IMR-90 (cell line): ENCODE measurements at regions not wholly inside any gene's neighbourhood (a gene's known extent, or its start where the extent isn't known, plus 50 kb on each side); places are given as distances from the start of the nearest gene placed in this dataset.

Experiments
- ATAC-seq: fragments of 200-7000 bp; cut with Tn5 transposase; 2 replicates; pipeline ENCODE4 v1.9.1; 2020; ENCODE audit warnings: low read depth, mild to moderate bottlenecking, moderate library complexity
- BruUV-seq: library from RNA; stranded (reverse); fragments of 400-500 nt; replicated peaks from 2 replicates; lab custom pipeline; 2021; lab: Mats Ljungman, UMichigan
- CTCF ChIA-PET: fragments of 300-600 bp; formaldehyde crosslinking; extraction: SDS; loops from one replicate; lab custom pipeline; 2021; ENCODE audit warnings: antibody characterized with exemption; lab: Yijun Ruan, JAX
- POLR2A ChIA-PET: fragments of 300-600 bp; sonication (Branson Sonifier 250); formaldehyde crosslinking; loops from one replicate; lab custom pipeline; 2022; ENCODE audit warnings: antibody characterized with exemption; ENCODE audit not compliant: unreplicated experiment; lab: Charles Lee
- DNase-seq: peaks from one replicate; pipeline ENCODE4 v3.0.0; 2013
- H2AFZ ChIP-seq: replicated peaks from 2 replicates; pipeline ENCODE3; 2013; ENCODE audit warnings: low read length, mild to moderate bottlenecking; ENCODE audit not compliant: poor library complexity
- H2AK5ac ChIP-seq: 2 replicates; pipeline ENCODE4 v1.6.1; 2013; ENCODE audit warnings: low read depth, low read length, inconsistent platforms
- H2AK9ac ChIP-seq: replicated peaks from 2 replicates; pipeline ENCODE3; 2013; ENCODE audit warnings: mild to moderate bottlenecking, low read depth, low read length, moderate library complexity; ENCODE audit not compliant: poor library complexity
- H2BK120ac ChIP-seq: 2 replicates; pipeline ENCODE4 v1.6.1; 2013; ENCODE audit warnings: low read depth, low read length, inconsistent platforms
- H2BK15ac ChIP-seq: 3 replicates; pipeline ENCODE4 v1.6.1; 2013; ENCODE audit warnings: low read depth, low read length, inconsistent platforms
- H2BK20ac ChIP-seq: 2 replicates; pipeline ENCODE4 v1.6.1; 2013; ENCODE audit warnings: low read depth, mild to moderate bottlenecking, inconsistent platforms, low read length, moderate library complexity
- H2BK5ac ChIP-seq: 2 replicates; pipeline ENCODE4 v1.6.1; 2013; ENCODE audit warnings: mild to moderate bottlenecking, low read depth, low read length, inconsistent platforms; ENCODE audit not compliant: poor library complexity, severe bottlenecking
- H3K14ac ChIP-seq: replicated peaks from 2 replicates; pipeline ENCODE4 v1.6.1; 2013; ENCODE audit warnings: low read depth, low read length, inconsistent platforms
- H3K18ac ChIP-seq: 2 replicates; pipeline ENCODE4 v1.6.1; 2013; ENCODE audit warnings: low read depth, low read length, control low read depth
- H3K23ac ChIP-seq: 2 replicates; pipeline ENCODE4 v1.6.1; 2013; ENCODE audit warnings: low read depth, low read length, inconsistent platforms
- H3K27ac ChIP-seq: 2 replicates; pipeline ENCODE4 v1.5.1; 2013; ENCODE audit warnings: mild to moderate bottlenecking, control low read depth, low read length; ENCODE audit not compliant: insufficient read depth
- H3K27me3 ChIP-seq: 2 replicates; pipeline ENCODE4 v1.6.1; 2013; ENCODE audit warnings: low read length; ENCODE audit not compliant: control insufficient read depth, insufficient read depth
- H3K36me3 ChIP-seq: 2 replicates; pipeline ENCODE4 v1.6.1; 2013; ENCODE audit warnings: low read length, mixed read lengths; ENCODE audit not compliant: control insufficient read depth, insufficient read depth
- H3K4ac ChIP-seq: 2 replicates; pipeline ENCODE4 v1.6.1; 2013; ENCODE audit warnings: low read depth, low read length, inconsistent platforms
- H3K4me1 ChIP-seq: 2 replicates; pipeline ENCODE4 v1.6.1; 2013; ENCODE audit warnings: low read length, mixed read lengths; ENCODE audit not compliant: control insufficient read depth, insufficient read depth
- H3K4me2 ChIP-seq: 2 replicates; pipeline ENCODE4 v1.6.1; 2013; ENCODE audit warnings: low read depth, mild to moderate bottlenecking, control low read depth, low read length, moderate library complexity
- H3K4me3 ChIP-seq: 2 replicates; pipeline ENCODE4 v1.5.1; 2013; ENCODE audit warnings: low read depth, mild to moderate bottlenecking, control low read depth, low read length, moderate library complexity; ENCODE audit not compliant: insufficient read depth
- H3K56ac ChIP-seq: 2 replicates; pipeline ENCODE4 v1.6.1; 2013; ENCODE audit warnings: low read length, inconsistent platforms; ENCODE audit not compliant: insufficient read depth; ENCODE audit errors: extremely low read depth
- H3K79me1 ChIP-seq, 2 experiments: 2 replicates each; pipeline ENCODE4 v1.6.1; 2013; ENCODE audit warnings: low read length in 2 of 2, inconsistent platforms in 1 of 2, low read depth in 1 of 2
- H3K9ac ChIP-seq: 2 replicates; pipeline ENCODE4 v1.6.1; 2013; ENCODE audit warnings: low read depth, low read length, control low read depth
- H3K9me1 ChIP-seq: 2 replicates; pipeline ENCODE4 v1.6.1; 2013; ENCODE audit warnings: low read length, inconsistent platforms; ENCODE audit not compliant: insufficient read depth
- H3K9me3 ChIP-seq: 2 replicates; pipeline ENCODE4 v1.6.1; 2013; ENCODE audit warnings: low read length; ENCODE audit not compliant: control insufficient read depth, insufficient read depth
- H4K20me1 ChIP-seq: 2 replicates; pipeline ENCODE4 v1.6.1; 2013; ENCODE audit warnings: low read length, inconsistent platforms; ENCODE audit not compliant: insufficient read depth
- H4K5ac ChIP-seq: 2 replicates; pipeline ENCODE4 v1.6.1; 2013; ENCODE audit warnings: mild to moderate bottlenecking, low read depth, low read length, control low read depth
- H4K8ac ChIP-seq, 2 experiments: 2 replicates each; pipeline ENCODE4 v1.6.1; 2013; ENCODE audit warnings: low read depth in 2 of 2, low read length in 2 of 2, control low read depth in 1 of 2, inconsistent platforms in 1 of 2
- H4K91ac ChIP-seq: 2 replicates; pipeline ENCODE4 v1.6.1; 2013; ENCODE audit warnings: low read depth, low read length, inconsistent platforms; ENCODE audit not compliant: insufficient read depth
- BHLHE40 ChIP-seq: fragments of 150-350 bp; IDR thresholded peaks from 2 replicates; pipeline ENCODE4 v1.6.1; 2016; ENCODE audit warnings: mild to moderate bottlenecking, low read depth, low read length
- CEBPB ChIP-seq: IDR thresholded peaks from 2 replicates; pipeline ENCODE4 v1.6.1; 2012; ENCODE audit warnings: low read depth, low read length, improper control_type of control experiment
- CHD1 ChIP-seq: IDR thresholded peaks from 2 replicates; pipeline ENCODE4 v1.6.1; 2012; ENCODE audit warnings: low read depth, low read length, improper control_type of control experiment
- CTCF ChIP-seq: conservative IDR thresholded peaks from 2 replicates; pipeline ENCODE4 v1.5.1; 2012; ENCODE audit warnings: mild to moderate bottlenecking, low read depth, low read length, improper control_type of control experiment
- ELK1 ChIP-seq: fragments of 150-350 bp; IDR thresholded peaks from 2 replicates; pipeline ENCODE4 v1.6.1; 2016; ENCODE audit warnings: low read depth, mild to moderate bottlenecking, low read length, moderate library complexity, borderline replicate concordance
- FOS ChIP-seq: fragments of 150-350 bp; IDR thresholded peaks from 2 replicates; pipeline ENCODE4 v1.6.1; 2016; ENCODE audit warnings: low read depth, low read length
- MAFK ChIP-seq: IDR thresholded peaks from 2 replicates; pipeline ENCODE4 v1.6.1; 2012; ENCODE audit warnings: low read depth, low read length, improper control_type of control experiment
- MAZ ChIP-seq: IDR thresholded peaks from 2 replicates; pipeline ENCODE4 v1.6.1; 2012; ENCODE audit warnings: low read depth, mild to moderate bottlenecking, low read length, improper control_type of control experiment, moderate library complexity, borderline replicate concordance
- MXI1 ChIP-seq: IDR thresholded peaks from 2 replicates; pipeline ENCODE4 v1.6.1; 2012; ENCODE audit warnings: low read depth, mild to moderate bottlenecking, low read length, moderate library complexity, borderline replicate concordance
- NFE2L2 ChIP-seq: fragments of 150-350 bp; IDR thresholded peaks from 2 replicates; pipeline ENCODE4 v1.6.1; 2016; ENCODE audit warnings: low read depth, mild to moderate bottlenecking, low read length
- POLR2A ChIP-seq: IDR thresholded peaks from 2 replicates; pipeline ENCODE4 v1.6.1; 2012; ENCODE audit warnings: mild to moderate bottlenecking, low read depth, low read length
- RAD21 ChIP-seq: IDR thresholded peaks from 2 replicates; pipeline ENCODE4 v1.6.1; 2012; ENCODE audit warnings: low read length, improper control_type of control experiment
- RCOR1 ChIP-seq: IDR thresholded peaks from 2 replicates; pipeline ENCODE4 v1.6.1; 2012; ENCODE audit warnings: mild to moderate bottlenecking, low read length, improper control_type of control experiment; ENCODE audit not compliant: insufficient replicate concordance
- RFX5 ChIP-seq: IDR thresholded peaks from 2 replicates; pipeline ENCODE4 v1.8.0; 2012; ENCODE audit warnings: low read depth, mild to moderate bottlenecking, low read length, moderate library complexity
- SMC3 ChIP-seq: fragments of 150-350 bp; IDR thresholded peaks from 2 replicates; pipeline ENCODE4 v1.6.1; 2016; ENCODE audit warnings: low read depth, mild to moderate bottlenecking, antibody characterized with exemption, low read length, moderate library complexity
- USF2 ChIP-seq: fragments of 150-350 bp; IDR thresholded peaks from 2 replicates; pipeline ENCODE4 v1.6.1; 2017; ENCODE audit warnings: mild to moderate bottlenecking, antibody characterized with exemption, low read length, low read depth
- WGBS, 2 experiments: methylation state at CpG; one replicate each; pipeline versions ENCODE4 v1.1.5 to v1.1.7; 2013; ENCODE audit warnings: missing lambda C conversion rate in 2 of 2; ENCODE audit not compliant: insufficient read length in 1 of 2; ENCODE audit errors: extremely low coverage in 2 of 2; 5-methylcytosine and 5-hydroxymethylcytosine counted together
- dilution Hi-C: fragments of 300-500 bp; cut with HindIII; formaldehyde crosslinking; loops from one replicate; pipeline ENCODE4 v1.14.3; 2018; ENCODE audit warnings: low sequenced_read_pairs; ENCODE audit not compliant: unreplicated experiment
- in situ Hi-C: fragments of 300-500 bp; cut with MboI; formaldehyde crosslinking; loops from 3 replicates; pipeline ENCODE4 v1.14.3; 2019; ENCODE audit warnings: low sequenced_read_pairs, inconsistent platforms, mixed read lengths
- intact Hi-C: fragments of 100-400 bp; cut with micrococcal nuclease; formaldehyde crosslinking; loops from 2 replicates; pipeline ENCODE4 v1.10.0; 2022

- Histone ChIP-seq H2BK120ac (no peak overlapping the region), H3K23ac (no peak overlapping the region), H2BK20ac (no peak overlapping the region), H3K4me1 (no peaks in the 10 kb centered on the region), H2BK15ac (no peak overlapping the region), H4K20me1 (no peaks in the 10 kb centered on the region), H3K56ac (no peak overlapping the region), H3K4me3 (no peak overlapping the region), H3K36me3 (no peaks in the 10 kb centered on the region), H3K9ac (no peak overlapping the region), H3K4ac (no peak overlapping the region), H4K8ac (no peak overlapping the region), H3K9me1 (no peaks in the 10 kb centered on the region), H3K18ac (no peak overlapping the region), H3K4me2 (no peak overlapping the region), H2AK5ac (no peak overlapping the region), H3K9me3 (peaks cover 12% of the 10 kb centered on the region; the same call in 1 of the 2 replicates), H2BK5ac (no peak overlapping the region), H3K14ac (no peak overlapping the region), H3K79me1 (no peaks in the 10 kb centered on the region), H4K5ac (no peak overlapping the region), H3K27ac (no peak overlapping the region), H4K91ac (no peak overlapping the region), H2AFZ (no peak overlapping the region), H2AK9ac (no peak overlapping the region), H3K27me3 (no peaks in the 10 kb centered on the region)
- intact Hi-C loops (no loop called here), dilution Hi-C loops (no loop called here), in situ Hi-C loops (no loop called here)
- WGBS, 2 experiments: no CpG with 5 or more reads among the region's 7 CpGs
- no TSS peak for BruUV-seq
- no peak for DNase-seq
- TF ChIP-seq POLR2A (no peak), MXI1 (no peak), RFX5 (no peak), BHLHE40 (no peak), RAD21 (no peak), SMC3 (no peak), MAFK (no peak), ELK1 (no peak), NFE2L2 (no peak), CHD1 (no peak), RCOR1 (no peak), CEBPB (no peak), CTCF (no peak), FOS (no peak), USF2 (no peak), MAZ (no peak)
- POLR2A ChIA-PET: no interaction called here
- ATAC-seq: no peak
- CTCF ChIA-PET: no interaction called here
Measured at GRCh38 chr12:127791217-127791616, 475.8 kb upstream of the TMEM132C start.
